ENCODE measurements at regions not wholly inside any gene's neighbourhood (a gene's known extent, or its start where the extent isn't known, plus 50 kb on each side); places are given as distances from the start of the nearest gene placed in this dataset.
"Not testable (repeated sequence)": the region's sequence is repeated elsewhere in the genome, so short reads cannot be mapped to it uniquely, and the experiment has no call there.

- no peak for DNase-seq
Observed at GRCh38 chr4:114088481-114088880, 109.0 kb upstream of the ARSJ start.

DNA sequence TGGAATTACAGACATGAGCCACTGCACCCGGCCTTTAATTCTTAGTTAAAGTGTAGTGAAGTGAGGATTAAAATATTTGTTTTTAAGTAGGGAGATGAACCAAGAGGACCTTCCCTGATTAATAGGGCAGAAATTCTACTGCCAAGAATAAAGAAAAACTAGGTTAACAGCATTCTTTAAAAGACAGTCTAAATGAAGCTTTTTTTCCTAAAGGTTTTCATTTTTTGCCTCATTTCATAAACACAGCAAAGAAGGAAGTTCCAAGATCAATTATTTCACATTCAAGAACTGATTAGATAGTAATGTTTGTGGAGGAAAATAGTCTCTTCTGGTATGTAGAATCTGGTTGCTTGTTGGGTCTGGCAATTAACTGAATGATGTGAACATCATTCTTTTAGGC lies 112.1 kb upstream of the ARSJ start:
- no peak for DNase-seq

- DNase-seq, result no peak
Observed at GRCh38 chr4:114093221-114093715, 113.8 kb upstream of the ARSJ start.

DNA sequence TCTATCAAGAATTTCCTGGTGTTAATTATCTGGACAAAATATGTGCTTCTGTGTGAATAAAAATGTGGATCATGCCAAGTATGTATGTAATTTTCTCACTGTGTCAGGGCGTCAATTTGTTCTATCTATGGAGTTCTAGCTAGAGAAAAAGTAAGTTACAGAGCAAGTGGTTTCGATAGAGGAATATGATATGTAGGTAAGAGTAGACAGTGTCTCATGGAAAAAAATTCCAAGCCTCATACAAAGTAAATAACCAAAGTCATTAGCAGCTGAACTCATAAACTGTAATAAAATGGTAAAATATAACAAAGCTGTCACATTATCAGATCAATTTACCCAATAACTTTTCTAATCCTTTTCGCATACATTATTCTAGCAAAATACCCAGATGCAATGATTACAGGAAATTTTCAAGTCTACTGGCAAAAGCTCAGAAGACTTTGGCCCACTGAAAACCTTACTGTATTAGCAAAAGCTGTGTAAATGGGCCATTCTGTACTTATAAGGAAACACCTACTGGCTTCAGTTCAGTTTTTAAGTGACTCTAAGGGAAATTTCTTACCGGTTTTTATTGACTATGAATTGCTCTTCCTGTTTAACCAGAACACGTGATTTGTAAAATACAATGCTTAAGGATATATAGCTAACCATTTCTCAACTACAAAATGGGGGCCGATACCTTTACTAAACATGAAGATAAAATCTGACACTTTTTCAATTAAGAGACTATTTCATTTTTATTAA lies 121.0 kb upstream of the ARSJ start:
- no peak for DNase-seq

DNA sequence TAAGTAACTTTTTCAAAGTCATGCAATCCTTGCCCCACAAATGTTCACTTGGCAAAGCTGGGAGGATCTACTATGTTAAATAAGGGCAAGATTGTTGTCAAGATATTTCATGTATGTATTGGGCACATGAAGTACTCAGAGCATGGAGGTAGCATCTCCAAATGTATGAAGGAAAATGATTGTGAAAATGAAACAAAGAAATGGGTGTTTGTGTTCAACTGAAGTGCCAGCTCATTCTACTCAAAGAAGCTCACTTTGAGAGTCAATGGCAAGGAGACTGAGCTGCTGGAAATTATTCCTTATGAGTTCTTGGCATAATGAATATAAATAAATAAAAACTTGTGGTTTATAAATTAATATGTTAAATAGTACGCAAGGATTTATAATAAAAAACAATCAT lies 124.5 kb upstream of the ARSJ start:
- no peak for DNase-seq

- DNase-seq, result no peak
Observed at GRCh38 chr4:114108869-114109268, 129.4 kb upstream of the ARSJ start.

DNA sequence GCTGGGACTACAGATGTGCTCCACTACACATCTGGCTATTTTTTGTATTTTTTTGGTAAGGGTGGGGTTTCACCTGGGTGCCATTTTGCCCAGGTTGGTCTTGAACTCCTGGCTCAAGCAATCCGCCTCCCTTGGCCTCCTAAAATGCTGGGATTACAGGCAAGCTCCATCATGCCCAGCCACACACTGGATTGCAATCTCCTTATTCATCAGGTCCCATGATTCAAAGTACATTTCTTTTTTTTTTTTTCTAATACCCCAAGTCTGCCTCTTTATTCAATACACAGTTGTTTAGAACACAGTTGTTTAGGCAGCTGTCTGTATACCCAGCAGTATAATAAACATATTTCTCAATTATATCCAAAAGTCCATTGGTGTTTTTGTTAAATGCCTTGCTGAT lies 130.3 kb upstream of the ARSJ start:
- DNase-seq, result no peak

- no peak for DNase-seq
Observed at GRCh38 chr4:114115526-114115925, 136.1 kb upstream of the ARSJ start.

GRCh38 chr4:114116861-114117260 lies 137.4 kb upstream of the ARSJ start:
- DNase-seq, result no peak

- no peak for DNase-seq
Observed at GRCh38 chr4:114121221-114121620, 141.8 kb upstream of the ARSJ start.

DNA sequence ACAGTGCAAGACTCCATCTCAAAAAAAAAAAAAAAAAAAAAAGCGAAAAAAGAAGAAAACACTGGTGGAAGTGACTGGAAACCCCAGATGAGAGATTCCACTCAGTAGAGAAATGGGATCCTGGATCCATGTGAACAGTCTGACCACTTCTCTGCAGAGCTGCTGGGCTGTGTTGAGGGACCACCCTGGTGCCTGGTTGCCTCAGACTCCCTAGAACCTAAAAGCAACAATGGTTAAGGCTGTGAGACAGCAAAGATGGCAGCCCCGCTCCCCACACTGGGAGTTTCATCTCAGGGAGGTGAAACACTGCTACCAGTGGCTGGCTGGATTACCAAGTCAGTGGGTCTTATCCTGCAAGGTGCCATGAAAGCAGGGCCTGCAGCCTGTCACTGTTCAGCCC lies 152.8 kb upstream of the ARSJ start:
- no peak for DNase-seq

GRCh38 chr4:114132830-114133229 lies 153.4 kb upstream of the ARSJ start:
- DNase-seq, result no peak

- no peak for DNase-seq
Observed at GRCh38 chr4:114136069-114136468, 156.6 kb upstream of the ARSJ start.

GRCh38 chr4:114137984-114138383 lies 158.5 kb upstream of the ARSJ start:
- DNase-seq, result no peak

- no peak for DNase-seq
Observed at GRCh38 chr4:114146947-114147618, 167.6 kb upstream of the ARSJ start.

DNA sequence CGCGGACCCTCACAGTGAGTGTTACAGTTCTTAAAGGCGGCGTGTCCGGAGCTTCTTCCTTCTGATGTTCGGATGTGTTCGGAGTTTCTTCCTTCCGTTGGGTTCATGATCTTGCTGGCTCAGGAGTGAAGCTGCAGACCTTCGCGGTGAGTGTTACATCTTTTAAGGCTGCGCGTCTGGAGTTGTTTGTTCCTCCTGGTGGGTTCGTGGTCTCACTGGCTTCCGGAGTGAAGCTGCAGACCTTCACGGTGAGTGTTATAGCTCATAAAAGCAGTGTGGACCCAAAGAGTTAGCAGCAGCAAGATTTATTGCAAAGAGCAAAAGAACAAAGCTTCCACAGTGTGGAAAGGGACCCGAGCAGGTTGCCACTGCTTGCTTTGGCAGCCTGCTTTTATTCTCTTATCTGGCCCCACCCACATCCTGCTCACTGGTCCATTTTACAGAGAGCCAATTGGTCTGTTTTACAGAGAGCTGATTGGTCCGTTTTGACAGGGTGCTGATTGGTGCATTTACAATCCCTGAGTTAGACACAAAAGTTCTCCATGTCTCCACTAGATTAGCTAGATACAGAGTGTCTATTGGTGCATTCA lies 168.3 kb upstream of the ARSJ start:
- DNase-seq, result not testable (repeated sequence)

- not testable (repeated sequence) for DNase-seq
Observed at GRCh38 chr4:114148372-114149070, 169.1 kb upstream of the ARSJ start.

GRCh38 chr4:114156371-114156770 lies 176.9 kb upstream of the ARSJ start:
- DNase-seq, result no peak

- DNase-seq, result no peak
Observed at GRCh38 chr4:114161809-114162208, 182.4 kb upstream of the ARSJ start.

DNA sequence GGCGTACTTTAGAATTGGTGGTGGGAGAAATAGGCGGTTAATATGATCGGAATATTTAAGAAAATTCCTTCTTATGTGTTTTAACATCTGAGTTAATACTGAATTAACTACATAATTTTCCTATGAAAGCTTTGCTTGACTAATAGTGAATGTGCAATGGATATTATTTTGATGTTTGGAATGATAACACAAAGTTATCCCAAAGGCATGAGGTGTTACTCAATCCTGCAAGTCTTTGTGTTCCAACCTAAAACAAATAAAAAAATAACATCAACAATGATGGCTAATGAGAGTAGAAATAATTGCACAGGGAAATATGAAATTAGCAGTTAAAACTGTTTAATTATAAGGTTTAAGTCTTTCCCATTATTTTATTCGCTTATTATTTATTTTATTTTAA lies 183.6 kb upstream of the ARSJ start:
- no peak for DNase-seq

DNA sequence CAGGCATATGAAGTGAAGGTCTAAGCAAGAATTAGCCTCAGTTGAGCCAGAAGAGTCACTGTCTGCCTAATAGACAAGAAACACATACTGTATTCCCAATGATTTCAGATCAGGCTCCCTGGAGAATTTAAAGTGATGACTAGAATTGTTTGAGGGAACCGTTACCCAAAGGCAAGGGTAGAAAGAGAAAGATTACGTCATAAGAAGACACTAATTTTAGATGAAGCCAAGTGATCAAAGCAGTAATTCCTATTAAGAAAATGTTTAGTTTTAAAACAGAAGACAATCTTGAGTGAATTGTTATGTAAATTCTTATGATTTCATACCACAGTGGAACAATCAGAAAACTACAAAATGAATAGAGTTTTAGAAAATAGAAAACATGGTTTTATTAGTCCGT lies 194.5 kb upstream of the ARSJ start:
- DNase-seq, result no peak

- DNase-seq, result no peak
Observed at GRCh38 chr4:114177628-114178027, 198.2 kb upstream of the ARSJ start.

DNA sequence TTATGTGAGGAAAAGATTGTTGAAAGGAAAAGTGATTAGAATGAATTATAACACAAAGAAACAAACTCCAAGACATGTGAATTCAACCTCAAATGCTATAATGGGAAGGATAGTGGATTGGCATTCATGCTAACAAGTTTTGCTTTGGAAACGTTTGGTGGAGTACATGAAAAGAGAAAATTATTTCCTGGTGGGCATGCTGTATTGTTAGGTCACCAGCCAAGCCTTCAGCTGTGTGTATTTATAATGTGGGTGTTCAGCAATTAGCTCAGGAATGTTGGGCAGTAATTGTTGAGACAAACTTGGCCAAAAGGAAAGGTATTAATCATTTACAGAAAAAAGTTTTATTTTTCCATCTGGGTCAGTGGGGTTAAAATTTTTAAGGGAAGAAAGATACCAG lies 198.9 kb upstream of the ARSJ start:
- no peak for DNase-seq
